ENCODE measurements at regions not wholly inside any gene's neighbourhood (a gene's known extent, or its start where the extent isn't known, plus 50 kb on each side); places are given as distances from the start of the nearest gene placed in this dataset.

GRCh38 chr5:96264047-96264446 is 169.0 kb downstream of the PCSK1 start:
- intact Hi-C loops (cut with DNase I; ENCODE audit: low total_unique reads) = no loop called here
- no peak for TF ChIP-seq CTCF (IDR thresholded peaks at IDR 0.05)
- no peak for TF ChIP-seq POLR2AphosphoS5 (IDR thresholded peaks at IDR 0.05)
- no peak for TF ChIP-seq POLR2A (IDR thresholded peaks at IDR 0.05)
- no peak for TF ChIP-seq EP300 (IDR thresholded peaks at IDR 0.05)

DNA sequence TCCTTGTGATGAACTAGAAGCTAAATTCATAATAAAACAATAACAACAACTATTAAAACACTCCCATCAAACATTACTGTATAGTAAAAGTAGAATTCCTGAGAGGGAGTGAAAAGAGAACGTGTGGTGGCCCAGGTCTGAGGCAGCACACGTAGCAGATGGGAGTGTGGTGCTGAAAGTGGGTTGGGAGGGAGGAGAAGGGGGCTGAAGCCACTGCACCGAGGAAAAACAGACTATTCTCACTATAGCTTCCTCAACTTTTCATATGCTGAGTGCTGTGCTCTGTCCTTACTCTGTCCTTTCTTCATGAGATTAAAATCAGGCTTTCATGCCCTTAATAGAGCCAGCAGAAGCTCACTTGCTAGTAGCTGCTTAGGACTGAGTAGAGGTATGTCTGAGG is 170.9 kb downstream of the PCSK1 start:
- TF ChIP-seq POLR2AphosphoS5 (IDR thresholded peaks at IDR 0.05) (no peak), POLR2A (IDR thresholded peaks at IDR 0.05) (no peak), EP300 (IDR thresholded peaks at IDR 0.05) (no peak), CTCF (IDR thresholded peaks at IDR 0.05) (no peak)
- Histone ChIP-seq H3K4me3 (no peak overlapping the region), H3K9me3 (peaks cover 0 to 9% (median under 1%) of the 10 kb centered on the region in 4 donors), H3K27me3 (no peaks in the 10 kb centered on the region), H3K36me3 (no peaks in the 10 kb centered on the region), H3K27ac (no peak overlapping the region), H3K4me1 (peaks cover 0 to 15% (median 7%) of the 10 kb centered on the region in 4 donors)
- WGBS, 5 donors = 54 to 78% (median 69%) methylated on average over 3 of the region's 3 CpGs
- intact Hi-C loops (cut with DNase I; ENCODE audit: low total_unique reads) = no loop called here
- no peak for DNase-seq

More at GRCh38 chr5:96264047-96264446, 169.0 kb downstream of the PCSK1 start:
- peaks cover 0 to 12% (median 3%) of the 10 kb centered on the region in 4 donors for H3K9me3 ChIP-seq
- peaks cover 0 to 15% (median 6%) of the 10 kb centered on the region in 4 donors for H3K4me1 ChIP-seq
- 40 to 53% (median 50%) methylated on average over 3 of the region's 3 CpGs for WGBS, 5 donors
- no peaks in the 10 kb centered on the region for H3K36me3 ChIP-seq
- H3K27ac ChIP-seq = no peak overlapping the region
- no peak overlapping the region for H3K4me3 ChIP-seq
- no peak for DNase-seq
- no peaks in the 10 kb centered on the region for H3K27me3 ChIP-seq

GRCh38 chr5:96260009-96260408 is 173.0 kb downstream of the PCSK1 start:
- TF ChIP-seq EP300 (IDR thresholded peaks at IDR 0.05) (no peak), POLR2A (IDR thresholded peaks at IDR 0.05) (no peak), CTCF (IDR thresholded peaks at IDR 0.05) (no peak), POLR2AphosphoS5 (IDR thresholded peaks at IDR 0.05) (no peak)
- H3K4me3 ChIP-seq = no peak overlapping the region

DNA sequence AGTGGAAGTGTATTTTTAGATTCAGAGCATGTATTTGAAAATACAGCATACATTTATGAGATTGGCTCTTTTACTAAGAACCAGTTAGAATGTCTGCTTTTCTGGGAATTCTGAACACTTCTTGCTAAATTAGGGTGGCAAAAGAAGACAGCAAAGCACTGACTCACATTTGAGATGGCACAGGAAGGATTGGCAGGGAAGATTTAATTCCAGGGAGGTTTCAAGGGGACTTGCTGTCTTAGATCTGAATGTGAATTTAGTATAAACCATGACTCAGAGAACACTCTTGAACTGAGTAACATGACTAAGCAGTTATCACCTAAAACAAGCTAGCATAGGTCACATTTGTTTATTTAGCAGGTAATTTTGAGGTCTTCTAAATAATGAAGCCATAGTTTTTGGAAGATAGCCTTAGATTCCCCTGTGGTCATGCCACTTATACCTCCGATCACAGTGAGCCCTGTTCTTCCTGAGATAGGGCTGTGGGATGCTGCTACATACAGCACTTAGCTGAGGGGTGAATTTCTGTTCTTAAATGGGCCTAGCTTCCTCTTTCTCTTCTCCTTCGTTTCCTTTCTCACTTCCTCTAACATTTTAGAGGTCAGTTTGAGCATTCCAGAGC is 173.8 kb downstream of the PCSK1 start:
- peak overlapping the region in 1 of 5 donors; percentile 32 for H3K27ac ChIP-seq
- no peak for DNase-seq
- H3K9me3 ChIP-seq = no peaks in the 10 kb centered on the region
- peaks cover 0 to 25% (median 14%) of the 10 kb centered on the region in 4 donors for H3K4me1 ChIP-seq
- H3K36me3 ChIP-seq = no peaks in the 10 kb centered on the region
- WGBS, 5 donors = 40 to 52% (median 44%) methylated on average over 2 of the region's 2 CpGs
- TF ChIP-seq POLR2AphosphoS5 (IDR thresholded peaks at IDR 0.05) = peak in 1 of 3 donors; percentile 15
- TF ChIP-seq POLR2A (IDR thresholded peaks at IDR 0.05) = no peak
- no peak for TF ChIP-seq CTCF (IDR thresholded peaks at IDR 0.05)
- TF ChIP-seq EP300 (IDR thresholded peaks at IDR 0.05) = no peak
- intact Hi-C loops (cut with DNase I; ENCODE audit: low total_unique reads) = no loop called here
- no peak overlapping the region for H3K4me3 ChIP-seq
- H3K27me3 ChIP-seq = no peaks in the 10 kb centered on the region

More at GRCh38 chr5:96260009-96260408, 173.0 kb downstream of the PCSK1 start:
- Histone ChIP-seq H3K9me3 (no peaks in the 10 kb centered on the region), H3K27ac (no peak overlapping the region), H3K27me3 (no peaks in the 10 kb centered on the region), H3K4me1 (peaks cover 0 to 24% (median 12%) of the 10 kb centered on the region in 4 donors), H3K36me3 (no peaks in the 10 kb centered on the region)
- no peak for DNase-seq
- WGBS, 5 donors = 90 to 98% (median 92%) methylated on average over 5 of the region's 5 CpGs
- intact Hi-C loops (cut with DNase I; ENCODE audit: low total_unique reads) = no loop called here

All from stomach (tissue), 8 donors.